ENCODE measurements at regions not wholly inside any gene's neighbourhood (a gene's known extent, or its start where the extent isn't known, plus 50 kb on each side); places are given as distances from the start of the nearest gene placed in this dataset.

- H3K9me2 ChIP-seq (replicated peaks; ENCODE audit: insufficient read depth, low read length): no peaks in the 10 kb centered on the region
- H3K27ac ChIP-seq (ENCODE audit: low read depth, low read length): no peak overlapping the region
- no peak overlapping the region for H3K9ac ChIP-seq (ENCODE audit: low read length)
- no peak overlapping the region for H3K4me2 ChIP-seq (ENCODE audit: low read depth, low read length, poor library complexity, severe bottlenecking)
- no peaks in the 10 kb centered on the region for H3K79me2 ChIP-seq (ENCODE audit: insufficient read depth, low read length)
- H3K9me3 ChIP-seq (ENCODE audit: insufficient read depth, low read length): no peaks in the 10 kb centered on the region
- no peaks in the 10 kb centered on the region for H3K27me3 ChIP-seq (ENCODE audit: low read length)
- TF ChIP-seq CTCF (IDR thresholded peaks at IDR 0.05; ENCODE audit: insufficient read depth, low read length, poor library complexity, severe bottlenecking): no peak
- no peak for TF ChIP-seq EZH2phosphoT487 (conservative IDR thresholded peaks at IDR 0.05; ENCODE audit: low read length)
- H4K20me1 ChIP-seq (ENCODE audit: low read depth, low read length): no peaks in the 10 kb centered on the region
- H3K36me3 ChIP-seq (ENCODE audit: low read length): no peaks in the 10 kb centered on the region
- H2AFZ ChIP-seq (ENCODE audit: low read depth, low read length, severe bottlenecking): no peak overlapping the region
- no peaks in the 10 kb centered on the region for H3F3A ChIP-seq (ENCODE audit: insufficient read depth)
- no peak overlapping the region for H3K4me3 ChIP-seq (ENCODE audit: insufficient read depth, low read length, poor library complexity, severe bottlenecking)
Measured at GRCh38 chr14:25472700-25473099, 422.8 kb upstream of the STXBP6 start.

- Histone ChIP-seq H2AFZ (ENCODE audit: low read depth, low read length, severe bottlenecking) (no peak overlapping the region), H3K9me2 (replicated peaks; ENCODE audit: insufficient read depth, low read length) (no peaks in the 10 kb centered on the region), H3K4me2 (ENCODE audit: low read depth, low read length, poor library complexity, severe bottlenecking) (no peak overlapping the region), H3K4me3 (ENCODE audit: insufficient read depth, low read length, poor library complexity, severe bottlenecking) (no peak overlapping the region), H3K36me3 (ENCODE audit: low read length) (no peaks in the 10 kb centered on the region), H3K79me2 (ENCODE audit: insufficient read depth, low read length) (no peaks in the 10 kb centered on the region), H3K9ac (ENCODE audit: low read length) (no peak overlapping the region), H4K20me1 (ENCODE audit: low read depth, low read length) (no peaks in the 10 kb centered on the region), H3K27ac (ENCODE audit: low read depth, low read length) (no peak overlapping the region), H3K9me3 (ENCODE audit: insufficient read depth, low read length) (no peaks in the 10 kb centered on the region), H3F3A (ENCODE audit: insufficient read depth) (no peaks in the 10 kb centered on the region), H3K27me3 (ENCODE audit: low read length) (no peaks in the 10 kb centered on the region)
- TF ChIP-seq CTCF (IDR thresholded peaks at IDR 0.05; ENCODE audit: insufficient read depth, low read length, poor library complexity, severe bottlenecking) (no peak), EZH2phosphoT487 (conservative IDR thresholded peaks at IDR 0.05; ENCODE audit: low read length) (no peak)
Measured at GRCh38 chr14:25464772-25465171, 414.8 kb upstream of the STXBP6 start.

- no peaks in the 10 kb centered on the region for H3F3A ChIP-seq (ENCODE audit: insufficient read depth)
Measured at GRCh38 chr14:25464078-25464477, 414.1 kb upstream of the STXBP6 start.

More at GRCh38 chr14:25464078-25464477, 414.1 kb upstream of the STXBP6 start:
- TF ChIP-seq CTCF (IDR thresholded peaks at IDR 0.05; ENCODE audit: insufficient read depth, low read length, poor library complexity, severe bottlenecking) (no peak), EZH2phosphoT487 (conservative IDR thresholded peaks at IDR 0.05; ENCODE audit: low read length) (no peak)
- H2AFZ ChIP-seq (ENCODE audit: low read depth, low read length, severe bottlenecking): no peak overlapping the region
- no peaks in the 10 kb centered on the region for H3K27me3 ChIP-seq (ENCODE audit: low read length)
- H4K20me1 ChIP-seq (ENCODE audit: low read depth, low read length): no peaks in the 10 kb centered on the region
- no peak overlapping the region for H3K4me2 ChIP-seq (ENCODE audit: low read depth, low read length, poor library complexity, severe bottlenecking)
- H3K27ac ChIP-seq (ENCODE audit: low read depth, low read length): no peak overlapping the region
- H3K79me2 ChIP-seq (ENCODE audit: insufficient read depth, low read length): no peaks in the 10 kb centered on the region
- H3K9me2 ChIP-seq (replicated peaks; ENCODE audit: insufficient read depth, low read length): no peaks in the 10 kb centered on the region
- no peaks in the 10 kb centered on the region for H3K9me3 ChIP-seq (ENCODE audit: insufficient read depth, low read length)
- H3K36me3 ChIP-seq (ENCODE audit: low read length): no peaks in the 10 kb centered on the region
- no peak overlapping the region for H3K4me3 ChIP-seq (ENCODE audit: insufficient read depth, low read length, poor library complexity, severe bottlenecking)
- H3K9ac ChIP-seq (ENCODE audit: low read length): no peak overlapping the region
